NB4 (cell line): ENCODE measurements at regions not wholly inside any gene's neighbourhood (a gene's known extent, or its start where the extent isn't known, plus 50 kb on each side); places are given as distances from the start of the nearest gene placed in this dataset.

Experiments used
- DNase-seq: peaks from one replicate; pipeline ENCODE4 v3.0.0; 2010; ENCODE audit warnings: low read depth
- H3K4me3 ChIP-seq: one replicate; pipeline ENCODE4 v1.5.1; 2011; ENCODE audit warnings: mild to moderate bottlenecking, low read depth, low read length, moderate library complexity
- CTCF ChIP-seq: IDR thresholded peaks from one replicate; pipeline ENCODE4 v1.5.1; 2012; ENCODE audit warnings: low read depth, low read length
- MAX ChIP-seq: IDR thresholded peaks from 2 replicates; pipeline ENCODE4 v1.6.1; 2011; ENCODE audit warnings: low read depth, low read length
- MYC ChIP-seq: IDR thresholded peaks from 2 replicates; pipeline ENCODE4 v1.6.1; 2011; ENCODE audit warnings: low read depth, low read length
- POLR2A ChIP-seq: IDR thresholded peaks from 2 replicates; pipeline ENCODE4 v1.6.1; 2011; ENCODE audit warnings: mild to moderate bottlenecking; ENCODE audit not compliant: insufficient read length; ENCODE audit errors: extremely low read depth

DNA sequence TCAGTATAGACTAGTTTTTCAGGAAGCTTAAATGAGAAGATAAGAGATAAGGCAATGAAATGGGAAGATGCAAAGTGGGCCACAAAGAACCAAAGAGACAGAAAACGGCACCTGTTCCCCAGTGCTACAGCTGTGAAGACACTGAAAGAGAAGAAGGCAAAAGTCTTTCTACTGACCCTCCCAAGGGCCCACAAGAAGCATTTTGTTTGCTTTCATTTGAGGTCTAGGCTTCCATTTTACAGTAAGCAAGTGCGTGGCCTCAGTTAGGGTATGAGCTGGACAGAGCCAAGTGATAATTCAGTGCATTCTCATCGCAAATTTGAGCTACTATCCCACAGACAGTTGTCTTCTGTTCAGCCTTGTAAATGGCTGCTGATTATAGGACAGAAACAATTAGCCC lies 53.4 kb upstream of the STK17B start:
- DNase-seq = no peak
- no peak overlapping the region for H3K4me3 ChIP-seq
- no peak for TF ChIP-seq MAX
- TF ChIP-seq MYC = no peak
- no peak for TF ChIP-seq CTCF
- TF ChIP-seq POLR2A = no peak

DNA sequence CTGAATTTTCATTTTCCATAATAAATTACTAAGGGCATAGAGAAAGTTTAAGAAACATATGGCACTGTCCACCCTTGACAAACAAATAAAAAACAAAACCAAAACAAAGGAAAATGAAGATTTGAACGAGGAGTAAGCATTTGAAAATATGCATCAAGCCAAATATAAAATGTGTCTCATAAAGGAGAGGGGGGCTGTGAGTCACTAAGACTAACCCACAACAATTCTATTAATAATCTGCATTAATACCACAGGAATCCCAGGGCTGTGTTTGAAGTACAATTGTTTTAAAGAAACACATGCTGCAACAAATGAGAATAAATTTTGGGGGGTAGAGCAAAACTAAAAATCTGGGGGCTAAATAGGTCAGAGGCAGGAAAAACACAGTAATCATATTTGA lies 53.8 kb upstream of the STK17B start:
- DNase-seq = no peak
- no peak overlapping the region for H3K4me3 ChIP-seq
- TF ChIP-seq POLR2A (no peak), MAX (no peak), CTCF (no peak), MYC (no peak)

GRCh38 chr2:196226058-196226706 lies 54.8 kb upstream of the STK17B start:
- no peak for DNase-seq
- H3K4me3 ChIP-seq = no peak overlapping the region
- TF ChIP-seq MAX = no peak
- TF ChIP-seq POLR2A = no peak
- TF ChIP-seq CTCF = no peak

DNA sequence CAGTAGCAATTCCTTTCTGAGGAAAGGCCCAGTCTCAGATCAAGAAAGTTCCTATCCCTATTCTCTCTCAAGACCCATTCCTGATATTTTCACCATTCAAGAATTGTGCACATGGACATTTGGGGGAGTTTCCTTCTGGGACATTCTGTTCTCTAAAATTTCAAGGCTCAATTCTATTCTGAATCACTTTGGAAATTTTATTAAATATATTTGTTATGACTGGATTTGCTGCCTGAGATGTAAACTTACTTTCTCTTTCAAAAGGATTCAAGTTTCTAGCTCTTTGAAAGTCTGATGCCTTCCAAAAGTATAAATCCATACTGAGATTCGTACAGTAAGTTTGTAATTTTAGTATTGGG lies 55.3 kb upstream of the STK17B start:
- no peak overlapping the region for H3K4me3 ChIP-seq
- TF ChIP-seq POLR2A (no peak), MAX (no peak), MYC (no peak), CTCF (no peak)
- DNase-seq = no peak

GRCh38 chr2:196229013-196229412 lies 57.6 kb upstream of the STK17B start:
- no peak for DNase-seq
- TF ChIP-seq MAX (no peak), MYC (no peak), POLR2A (no peak), CTCF (no peak)
- H3K4me3 ChIP-seq = no peak overlapping the region
